ENCODE measurements at regions not wholly inside any gene's neighbourhood (a gene's known extent, or its start where the extent isn't known, plus 50 kb on each side); places are given as distances from the start of the nearest gene placed in this dataset.
"Not testable (repeated sequence)": the region's sequence is repeated elsewhere in the genome, so short reads cannot be mapped to it uniquely, and the experiment has no call there.

DNA sequence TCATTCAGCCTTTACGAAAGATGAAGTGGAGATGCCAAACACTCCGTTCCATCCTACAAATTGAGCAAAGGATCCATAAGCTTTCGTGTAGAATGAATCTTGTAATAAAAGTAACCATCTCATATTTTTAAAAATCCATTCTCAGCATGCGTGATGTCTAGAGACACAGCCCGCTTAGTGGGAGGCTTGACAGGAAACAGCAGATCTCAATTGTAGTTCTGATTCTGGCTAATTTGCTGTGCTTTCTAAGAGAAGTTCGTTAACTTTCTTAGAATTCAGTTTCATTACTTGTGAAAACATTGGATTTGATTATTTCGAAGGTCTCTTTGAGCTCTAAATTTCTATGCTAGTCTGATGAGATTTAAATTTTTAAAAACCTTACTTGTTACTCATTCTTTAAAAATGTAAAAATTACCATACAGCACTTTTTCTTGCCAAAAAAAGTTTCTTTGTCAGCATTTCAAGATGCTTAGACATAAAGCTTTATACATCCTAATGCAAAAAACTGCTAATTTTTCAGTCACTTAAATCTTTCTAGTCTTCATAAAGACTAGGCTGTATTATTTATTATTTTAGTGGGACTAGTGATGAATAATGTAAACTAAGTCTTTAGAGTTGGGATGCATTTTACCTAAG lies 66.9 kb upstream of the NEIL3 start:
- DNase-seq (ENCODE audit: low read depth in 2 of 2) = peak; percentile 17 to 24

DNA sequence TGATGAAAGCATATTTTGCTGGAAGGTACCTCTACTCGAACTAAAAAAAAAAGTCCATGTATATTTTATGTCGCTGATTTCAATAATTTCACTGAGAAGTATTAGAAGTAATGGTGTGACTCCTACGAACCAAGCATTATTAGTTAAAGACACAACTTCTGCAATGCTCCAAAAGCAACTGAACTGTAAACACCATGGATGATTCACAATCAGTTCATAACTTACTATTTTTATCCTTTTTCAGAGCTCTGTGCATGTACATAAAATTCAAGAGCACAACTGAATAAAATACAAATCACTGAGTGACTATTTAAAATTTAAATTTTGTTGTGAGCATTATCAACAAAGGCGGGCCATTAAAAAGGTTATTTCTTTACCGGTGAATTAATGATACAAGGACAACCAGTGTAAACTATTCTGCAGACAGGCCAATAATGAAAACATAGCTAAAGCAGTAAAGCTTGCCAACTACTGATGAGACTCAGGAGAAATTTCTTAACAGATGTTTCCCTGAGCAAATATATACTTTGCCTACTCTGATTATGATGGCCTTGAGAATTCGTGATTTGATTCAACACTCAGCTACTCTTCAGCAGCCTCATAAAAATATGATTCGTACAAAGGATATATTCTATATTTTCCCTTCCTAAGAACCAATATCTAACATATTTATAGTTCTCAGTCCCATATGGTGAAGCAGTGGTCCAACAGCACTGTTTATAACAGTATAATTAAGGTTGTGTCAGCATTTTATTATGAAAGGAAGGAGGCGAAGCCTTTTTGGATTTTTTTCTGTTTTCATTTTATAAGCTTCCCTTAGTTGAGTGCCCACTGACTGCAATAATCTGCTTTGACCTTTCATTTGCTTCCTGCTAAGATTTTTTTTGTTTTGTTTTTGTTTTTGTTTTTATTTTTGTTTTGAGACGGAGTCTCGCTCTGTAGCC lies 62.8 kb upstream of the NEIL3 start:
- DNase-seq (ENCODE audit: low read depth in 2 of 2) = peak; percentile 13 to 23

DNA sequence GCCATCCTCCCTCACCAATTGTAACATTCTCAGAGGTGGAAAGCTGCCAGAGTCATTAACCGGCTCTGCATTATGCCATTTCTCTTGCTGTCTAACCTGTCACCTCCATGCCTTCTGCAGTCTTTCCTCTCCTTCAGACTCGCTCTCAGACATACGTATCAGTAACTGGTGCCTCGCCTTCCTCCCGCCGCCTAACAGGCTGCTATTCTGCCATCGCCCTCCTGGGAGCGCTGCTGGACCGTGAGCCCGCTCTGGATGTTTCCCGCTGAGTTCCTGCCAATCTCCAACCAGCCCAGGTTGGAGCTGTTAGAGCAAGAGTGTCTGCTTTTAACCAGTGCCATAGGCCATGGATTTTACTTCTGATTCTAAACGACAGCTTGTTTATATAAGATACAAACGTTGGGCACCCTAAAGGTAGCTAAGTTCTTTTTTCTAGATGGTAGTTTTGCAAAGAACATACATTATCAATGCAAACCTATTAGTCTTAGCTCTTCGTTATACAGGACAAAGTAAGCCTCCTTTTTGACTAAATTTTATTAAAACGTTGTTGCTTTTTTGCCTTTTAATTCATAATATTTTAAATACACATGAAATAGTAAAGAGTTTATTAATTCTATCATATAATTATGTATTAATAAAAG lies 59.5 kb upstream of the NEIL3 start:
- DNase-seq (ENCODE audit: low read depth in 2 of 2) = peak; percentile 34

GRCh38 chr4:177251237-177251636 lies 58.4 kb upstream of the NEIL3 start:
- DNase-seq (ENCODE audit: low read depth in 2 of 2) = no peak

- no peak for DNase-seq (ENCODE audit: low read depth in 2 of 2)
Measured at GRCh38 chr4:177255359-177255758, 54.3 kb upstream of the NEIL3 start.

GRCh38 chr4:177256950-177257349 lies 52.7 kb upstream of the NEIL3 start:
- no peak for DNase-seq (ENCODE audit: low read depth in 2 of 2)

GRCh38 chr4:177259466-177259865 lies 50.2 kb upstream of the NEIL3 start:
- not testable (repeated sequence) for DNase-seq (ENCODE audit: low read depth in 2 of 2)
